ENCODE measurements at regions not wholly inside any gene's neighbourhood (a gene's known extent, or its start where the extent isn't known, plus 50 kb on each side); places are given as distances from the start of the nearest gene placed in this dataset.

GRCh38 chr13:67408798-67409197 lies 178.7 kb upstream of the PCDH9 start:
- intact Hi-C loops (cut with micrococcal nuclease; ENCODE audit: unreplicated experiment) (no loop called here), in situ Hi-C loops (cut with MboI) (no loop called here)
- ChIA-PET CTCF (no interaction called here), POLR2A (no interaction called here), SMC1A (ENCODE audit: uncharacterized antibody, unreplicated experiment) (no interaction called here), RAD21 (ENCODE audit: unreplicated experiment) (no interaction called here)
- Histone ChIP-seq H3K27me3 (replicated peaks in 1 of 2; ENCODE audit: control insufficient read depth in 2 of 2, insufficient read depth in 2 of 2, low read length in 1 of 2) (no peaks in the 10 kb centered on the region), H3K4me1 (ENCODE audit: control insufficient read depth, insufficient read depth, low read length) (no peaks in the 10 kb centered on the region), H3K36me3 (ENCODE audit: control insufficient read depth in 2 of 2, insufficient read depth in 2 of 2, low read length in 1 of 2) (no peaks in the 10 kb centered on the region), H3K27ac (ENCODE audit: control insufficient read depth, insufficient read depth) (no peak overlapping the region), H2AFZ (ENCODE audit: control insufficient read depth, low read depth, low read length) (no peak overlapping the region), H3K4me3 (no peak overlapping the region), H3K9me3 (replicated peaks; ENCODE audit: control insufficient read depth, insufficient read depth, low read length) (no peaks in the 10 kb centered on the region), H3K4me2 (ENCODE audit: control insufficient read depth, insufficient read depth) (no peak overlapping the region), H3K9ac (ENCODE audit: control insufficient read depth, insufficient read depth, low read length) (no peak overlapping the region), H3K79me2 (ENCODE audit: control insufficient read depth, insufficient read depth, low read length) (no peaks in the 10 kb centered on the region), H4K20me1 (ENCODE audit: control insufficient read depth, insufficient read depth) (no peaks in the 10 kb centered on the region)
- no TSS peak for BruUV-seq (replicated peaks)
- TF ChIP-seq ETV6 (conservative IDR thresholded peaks at IDR 0.05 in 1 of 2, IDR thresholded peaks at IDR 0.05 in 1 of 2; ENCODE audit: borderline replicate concordance in 1 of 2, low read depth in 1 of 2) (no peak), HSF1 (IDR thresholded peaks at IDR 0.05; ENCODE audit: low read depth, low read length) (no peak), TCF3 (IDR thresholded peaks at IDR 0.05; ENCODE audit: borderline replicate concordance, insufficient read depth, low read depth, low read length) (no peak), SUZ12 (IDR thresholded peaks at IDR 0.05; ENCODE audit: unreplicated experiment) (no peak), SIX5 (IDR thresholded peaks at IDR 0.05; ENCODE audit: low read depth, low read length, severe bottlenecking) (no peak), POU2F2 (IDR thresholded peaks at IDR 0.05; ENCODE audit: borderline replicate concordance, low read depth, low read length) (no peak), HDGF (IDR thresholded peaks at IDR 0.05) (no peak), ZNF592 (IDR thresholded peaks at IDR 0.05) (no peak)
- DNase-seq (ENCODE audit: low read depth, low spot score): no peak
- no peak for FAIRE-seq
- peak; percentile 38; the same call in 2 of the 3 replicates for ATAC-seq
- WGBS (ENCODE audit: insufficient coverage, insufficient replicate concordance, low lambda C conversion rate, missing lambda C conversion rate): 0% methylated on average over 1 of the region's 1 CpG
